Muscle of back (tissue), 3 donors: ENCODE measurements at regions not wholly inside any gene's neighbourhood (a gene's known extent, or its start where the extent isn't known, plus 50 kb on each side); places are given as distances from the start of the nearest gene placed in this dataset.
"Not testable (repeated sequence)": the region's sequence is repeated elsewhere in the genome, so short reads cannot be mapped to it uniquely, and the experiment has no call there.

Experiments
- DNase-seq, 3 donors: peaks; one replicate each; pipeline versions ENCODE4 v3.0.0 to v3.0.0-alpha.2; 2013

DNA sequence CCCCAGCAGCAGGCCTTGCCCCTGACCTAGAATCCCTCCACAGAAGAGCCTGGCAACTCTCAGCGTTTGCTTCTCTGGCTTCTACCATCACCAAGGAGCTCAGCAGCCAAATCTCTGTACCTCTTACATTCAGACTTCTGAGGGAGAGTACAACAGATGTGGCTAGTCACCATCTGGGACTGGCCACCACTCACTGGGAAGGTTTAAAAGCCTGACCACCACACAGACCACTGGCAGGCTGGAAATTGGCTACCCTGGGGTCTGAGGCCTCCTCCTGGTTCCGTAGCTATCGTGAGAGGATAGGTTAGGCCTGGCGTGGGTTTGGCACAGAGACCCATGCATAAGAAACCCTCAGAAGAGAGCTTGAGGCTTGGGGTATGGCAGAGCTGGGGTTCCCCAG, 478.5 kb upstream of the CADM1 start:
- DNase-seq: no peak

DNA sequence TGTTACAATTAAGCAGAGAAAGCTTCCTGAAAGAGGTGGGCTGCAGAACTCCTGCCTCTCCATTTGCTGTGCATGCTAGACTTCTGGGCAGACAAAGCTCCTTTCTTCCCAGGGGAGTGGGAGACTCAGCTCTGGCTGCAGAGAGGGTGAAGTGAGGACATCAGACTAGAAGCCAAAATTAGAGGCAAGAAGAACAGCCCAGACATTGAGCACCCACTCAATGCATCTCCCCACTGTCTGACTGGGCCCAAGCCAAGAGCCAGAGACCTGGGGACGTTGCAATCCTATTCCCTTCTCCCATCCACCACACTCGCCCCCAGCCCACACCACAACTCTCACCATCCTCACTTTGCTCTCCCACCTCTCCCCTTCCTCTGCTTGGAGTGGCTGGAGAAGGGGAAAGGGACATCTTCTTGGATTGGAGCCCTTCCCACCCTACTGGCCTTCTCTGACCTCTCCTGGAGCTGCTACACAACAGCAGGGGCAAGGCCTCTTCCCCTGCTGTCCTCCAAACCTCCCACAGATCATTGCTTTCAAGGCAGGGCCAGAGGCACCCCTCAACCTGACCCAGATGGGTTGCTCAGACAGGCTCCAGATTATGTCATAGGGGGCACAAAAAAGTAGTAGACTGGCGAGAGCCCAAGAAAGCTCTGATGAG, 477.7 kb upstream of the CADM1 start:
- no peak for DNase-seq

GRCh38 chr11:115981104-115981481, 476.9 kb upstream of the CADM1 start:
- no peak for DNase-seq

DNA sequence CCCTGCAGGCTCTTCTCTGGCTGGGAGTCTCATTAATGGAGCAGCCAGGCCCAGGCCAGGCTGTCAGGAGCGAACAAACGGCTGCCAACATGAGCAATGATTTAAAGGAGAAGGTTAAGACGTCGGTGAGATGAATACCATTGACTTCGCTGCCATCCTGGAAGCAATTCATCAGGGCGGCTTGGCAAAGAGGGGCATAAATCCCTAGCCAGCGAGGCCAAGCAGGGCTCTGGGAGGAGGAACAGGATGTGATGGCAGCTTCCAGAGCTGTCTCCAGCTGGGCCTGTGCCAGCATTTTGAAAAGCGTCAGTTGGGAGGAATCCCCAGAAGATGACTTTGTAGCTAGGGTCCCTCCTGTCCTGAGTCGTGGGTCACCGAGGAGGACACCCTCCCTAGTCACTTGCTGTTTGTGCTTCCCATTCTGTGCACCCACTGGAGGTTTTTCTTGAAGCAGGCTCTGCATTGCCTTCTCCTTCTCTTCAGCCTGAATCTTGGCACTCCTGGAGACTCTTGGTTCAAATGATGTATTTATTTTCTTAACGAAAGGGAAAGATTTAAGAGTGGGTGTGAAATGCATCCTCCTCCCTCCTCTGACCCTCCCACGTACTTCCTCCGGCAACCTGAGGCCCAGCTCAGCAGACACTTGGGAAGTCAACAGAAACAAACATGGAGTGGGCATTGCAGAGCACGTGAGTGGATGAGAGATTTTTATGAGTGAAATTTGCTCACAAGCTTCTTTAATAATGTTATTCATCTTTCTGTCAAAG, 476.3 kb upstream of the CADM1 start:
- DNase-seq: no peak

DNA sequence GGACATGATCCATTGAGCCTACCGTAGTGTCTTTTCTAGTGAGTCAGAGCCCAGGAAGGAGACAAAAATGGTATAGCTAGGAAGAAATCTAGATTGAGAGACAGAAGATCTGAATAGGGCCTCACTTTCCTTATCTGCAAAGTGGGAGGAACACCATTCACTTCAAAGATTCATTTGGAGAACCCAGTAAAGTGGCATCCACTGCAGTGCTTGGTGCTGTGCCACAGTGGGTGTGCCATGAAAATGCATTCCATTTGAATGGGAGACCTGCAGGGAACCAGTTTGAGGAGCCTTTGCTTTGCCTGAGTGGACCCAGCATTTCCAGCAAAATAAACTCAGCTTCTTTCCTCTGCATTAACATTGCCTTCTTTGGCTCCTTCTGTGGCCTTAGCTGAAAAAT, 470.5 kb upstream of the CADM1 start:
- DNase-seq: no peak

DNA sequence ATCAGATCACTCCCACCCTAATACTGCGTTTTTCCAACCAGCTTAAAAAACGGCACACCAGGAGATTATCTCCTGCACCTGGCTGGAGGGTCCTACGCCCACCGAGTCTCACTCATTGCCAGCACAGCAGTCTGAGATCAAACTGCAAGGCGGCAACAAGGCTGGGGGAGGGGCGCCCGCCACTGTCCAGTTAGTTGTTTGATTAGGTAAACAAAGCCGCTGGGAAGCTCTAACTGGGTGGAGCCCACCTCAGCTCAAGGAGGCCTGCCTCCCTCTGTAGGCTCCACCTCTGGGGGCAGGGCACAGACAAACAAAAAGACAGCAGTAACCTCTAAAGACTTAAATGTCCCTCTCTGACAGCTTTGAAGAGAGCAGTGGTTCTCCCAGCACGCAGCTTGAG, 463.0 kb upstream of the CADM1 start:
- DNase-seq: not testable (repeated sequence)

DNA sequence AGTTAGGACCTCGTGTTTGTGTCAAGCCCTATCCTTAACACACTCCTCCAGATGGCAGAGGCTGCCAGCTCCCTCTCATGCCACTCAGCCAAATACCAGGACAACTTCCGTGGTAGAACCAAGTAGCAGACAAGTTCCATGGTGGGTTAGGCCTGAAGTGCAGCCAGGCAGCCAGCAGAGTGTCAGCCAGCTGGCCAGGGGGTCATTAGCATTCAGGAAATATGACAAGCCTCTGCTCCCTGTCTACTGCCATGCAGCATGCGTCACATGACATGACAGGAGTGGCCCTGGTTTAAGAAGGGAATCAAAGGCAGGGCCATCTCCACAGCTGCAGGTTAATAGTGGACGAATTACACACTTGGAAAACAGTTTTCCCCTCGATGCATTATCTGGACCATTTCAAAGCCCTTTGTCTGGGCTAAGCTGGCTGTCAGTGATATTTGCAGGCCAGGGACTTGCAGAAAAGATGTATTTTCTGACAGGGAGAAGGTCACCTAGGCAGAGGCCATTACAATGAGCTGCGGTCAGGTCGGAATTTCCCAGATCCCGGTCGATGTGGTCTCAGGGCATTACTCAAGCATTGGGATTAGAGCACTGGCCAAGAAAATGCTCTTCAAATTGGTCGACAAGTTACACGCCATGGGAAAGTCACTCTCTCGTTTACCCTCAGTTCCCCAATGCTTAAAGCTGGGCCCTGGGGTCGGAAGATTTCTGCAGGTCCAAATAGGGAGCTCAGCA, 461.7 kb upstream of the CADM1 start:
- DNase-seq: peak in 2 of 3 donors; percentile 16 to 32

DNA sequence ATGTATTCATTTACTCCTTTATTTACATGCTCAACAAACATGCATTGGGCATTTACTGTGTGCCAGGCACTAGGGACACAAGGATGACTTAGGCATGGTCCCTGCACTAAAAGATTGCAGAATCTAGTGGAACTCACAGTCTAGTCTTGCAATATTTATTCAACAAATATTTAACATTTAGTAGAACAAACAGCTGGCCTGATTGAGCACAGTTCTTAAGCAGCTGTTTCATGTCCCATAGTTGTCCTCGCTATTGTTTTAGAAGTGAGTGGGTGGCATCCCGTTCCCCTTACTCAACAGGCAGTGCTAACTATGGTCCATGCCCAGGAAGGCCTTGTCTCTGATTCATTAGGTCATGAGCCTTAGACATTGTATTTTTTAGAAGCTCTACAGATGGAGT, 459.9 kb upstream of the CADM1 start:
- no peak for DNase-seq

DNA sequence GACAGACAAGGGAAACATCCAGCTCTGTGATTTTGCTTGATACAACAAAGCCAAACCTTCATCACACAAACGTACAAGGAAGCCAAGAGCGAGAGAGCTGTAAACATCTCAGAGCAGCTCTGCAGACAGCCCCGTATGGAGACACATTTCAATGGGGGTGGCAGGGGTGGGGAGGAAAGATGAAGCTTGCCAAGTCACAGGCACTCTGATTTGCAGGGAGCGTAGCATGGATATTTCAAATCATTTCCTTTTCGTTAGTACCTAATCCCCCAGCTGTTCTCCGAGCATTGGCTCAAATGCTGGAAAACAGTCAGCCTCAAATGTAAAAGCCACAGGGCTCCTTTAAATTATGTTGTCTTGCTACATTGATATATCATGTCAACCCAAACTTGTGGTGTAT, 458.9 kb upstream of the CADM1 start:
- DNase-seq: peak; percentile 45 to 77 (median 47)

- peak in 1 of 3 donors; percentile 46 for DNase-seq
Observed at GRCh38 chr11:115961159-115962003, 457.2 kb upstream of the CADM1 start.

GRCh38 chr11:115959081-115959486, 454.9 kb upstream of the CADM1 start:
- DNase-seq: no peak

DNA sequence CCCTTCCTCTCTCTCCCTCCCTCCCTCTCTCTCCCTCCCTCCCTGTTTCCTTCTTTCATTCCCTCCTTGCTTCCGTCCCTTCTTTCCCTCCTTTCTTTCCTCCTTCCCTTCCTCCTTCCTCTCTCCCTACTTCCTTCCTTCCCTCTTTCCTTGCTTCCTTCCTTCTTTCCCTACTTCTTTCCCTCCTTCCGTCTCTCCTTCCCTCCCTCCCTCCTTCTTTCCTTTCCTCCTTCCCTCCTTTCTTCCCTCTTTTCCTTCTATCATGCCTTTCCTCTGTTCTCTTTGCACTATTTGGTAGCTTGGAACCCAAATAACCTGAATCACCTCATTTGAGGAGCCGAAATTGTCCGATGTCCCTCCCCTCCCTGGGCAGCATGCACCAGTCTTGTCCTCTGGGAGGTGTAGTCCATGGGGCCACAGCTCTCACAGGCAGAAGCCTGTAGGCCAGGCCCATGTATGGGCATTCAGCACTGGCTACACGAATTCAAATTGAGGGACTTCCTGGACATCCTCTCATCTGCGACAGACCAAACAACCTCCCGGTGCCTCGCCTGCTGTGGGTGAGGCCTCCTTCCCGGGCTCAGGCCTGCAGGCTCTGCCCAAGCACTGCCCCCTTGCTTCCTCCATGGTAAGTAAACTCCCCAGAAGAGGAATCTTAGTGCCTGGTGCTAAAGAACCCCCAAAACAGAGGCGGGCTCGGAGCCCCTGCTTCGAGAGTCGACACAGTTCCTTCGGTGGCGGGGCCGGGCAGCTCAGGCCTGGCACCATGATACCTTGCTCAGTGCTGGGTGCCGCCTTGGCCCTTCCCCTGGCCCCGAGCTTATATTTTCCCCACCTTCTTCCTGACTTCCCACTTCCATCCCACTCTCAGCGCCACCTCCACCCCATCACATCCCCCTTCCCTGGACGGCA, 454.1 kb upstream of the CADM1 start:
- DNase-seq: no peak

GRCh38 chr11:115955803-115956202, 451.6 kb upstream of the CADM1 start:
- no peak for DNase-seq

GRCh38 chr11:115950660-115951059, 446.4 kb upstream of the CADM1 start:
- no peak for DNase-seq

DNA sequence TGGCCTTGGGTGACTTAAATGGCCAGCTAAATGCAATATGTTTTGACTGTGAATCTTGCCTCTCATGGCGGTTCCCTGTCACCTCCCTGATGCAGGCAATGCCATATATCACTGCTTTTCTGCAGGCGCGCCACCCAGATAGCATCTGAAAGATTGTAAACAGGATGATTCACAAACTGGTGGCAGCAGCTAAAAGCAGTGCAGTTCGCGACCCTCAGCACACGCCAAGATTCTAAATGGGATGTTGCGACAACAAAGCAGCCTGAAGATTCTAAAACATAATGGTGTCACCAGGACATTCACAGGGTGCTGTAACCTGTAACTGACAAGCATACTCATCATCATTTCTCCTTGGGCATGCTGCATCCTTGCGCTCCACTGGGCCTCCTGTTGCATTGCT, 440.4 kb upstream of the CADM1 start:
- DNase-seq: no peak

DNA sequence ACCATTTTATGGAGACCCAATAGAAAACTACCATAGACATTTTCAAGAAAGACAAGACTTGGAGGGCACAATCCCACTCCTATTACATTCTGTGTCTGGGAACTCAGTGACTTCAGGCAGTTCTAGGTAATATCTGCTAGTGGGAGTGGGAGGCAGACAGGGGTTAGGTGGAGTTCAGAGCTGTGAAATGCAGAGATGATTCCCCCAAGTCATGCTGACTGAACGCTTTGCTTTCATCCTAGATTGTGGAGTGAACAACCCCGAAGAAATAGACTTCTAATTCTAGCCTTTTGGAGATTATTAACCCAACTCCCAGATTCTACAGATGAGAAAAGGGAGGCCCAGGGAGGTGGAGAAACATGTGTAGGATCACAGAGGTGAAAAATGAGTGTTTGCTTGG, 437.8 kb upstream of the CADM1 start:
- DNase-seq: no peak

- DNase-seq: peak in 1 of 3 donors; percentile 81
Observed at GRCh38 chr11:115941481-115941993, 437.3 kb upstream of the CADM1 start.

GRCh38 chr11:115941044-115941443, 436.8 kb upstream of the CADM1 start:
- no peak for DNase-seq

GRCh38 chr11:115939731-115940421, 435.7 kb upstream of the CADM1 start:
- DNase-seq: no peak
